Testis (tissue), 2 donors: ENCODE measurements at regions not wholly inside any gene's neighbourhood (a gene's known extent, or its start where the extent isn't known, plus 50 kb on each side); places are given as distances from the start of the nearest gene placed in this dataset.

Experiments used
- DNase-seq: peaks from one replicate; pipeline ENCODE4 v3.0.0-alpha.2; 2019
- H3K27ac ChIP-seq, 2 donors: fragments of 200-600 bp; sonication (generic); one replicate each; pipeline ENCODE4 v1.5.1; 2019
- H3K27me3 ChIP-seq: fragments of 200-600 bp; sonication (generic); one replicate; pipeline ENCODE4 v1.5.1; 2019
- H3K36me3 ChIP-seq: fragments of 200-600 bp; sonication (generic); one replicate; pipeline ENCODE4 v1.5.1; 2017; ENCODE audit warnings: low read depth; ENCODE audit errors: missing control alignments
- H3K4me1 ChIP-seq: fragments of 200-600 bp; sonication (generic); one replicate; pipeline ENCODE4 v1.5.1; 2019
- H3K4me3 ChIP-seq, 2 donors: fragments of 200-600 bp; sonication (generic); one replicate each; pipeline ENCODE4 v1.5.1; 2017 to 2019
- H3K9me3 ChIP-seq: fragments of 200-600 bp; sonication (generic); one replicate; pipeline ENCODE4 v1.5.1; 2017
- CTCF ChIP-seq, 3 experiments: fragments of 450-650 bp in 2 of 3; fragments of 200-600 bp in 1 of 3; sonication (generic) in 1 of 3; IDR thresholded peaks; one replicate each; pipeline ENCODE4 v1.5.1; 2016 to 2019; ENCODE audit warnings: antibody characterized with exemption in 3 of 3, mild to moderate bottlenecking in 2 of 3, moderate library complexity in 1 of 3
- POLR2A ChIP-seq: fragments of 450-650 bp; IDR thresholded peaks from one replicate; pipeline ENCODE4 v1.6.1; 2017; ENCODE audit warnings: antibody characterized with exemption, mild to moderate bottlenecking, moderate library complexity
- WGBS, 2 donors: methylation state at CpG; one replicate each; pipeline ENCODE4 v1.1.5; 2018; 5-methylcytosine and 5-hydroxymethylcytosine counted together
- intact Hi-C: fragments of 100-400 bp; cut with DNase I; formaldehyde crosslinking; loops from one replicate; pipeline ENCODE4 v1.15.1; 2023; ENCODE audit warnings: low total_unique reads

GRCh38 chr2:181170256-181170655, 189.9 kb downstream of the UBE2E3 start:
- no peaks in the 10 kb centered on the region for H3K4me1 ChIP-seq
- no peak for TF ChIP-seq POLR2A
- no peak for TF ChIP-seq CTCF (IDR thresholded peaks at IDR 0.05)
- 85 to 90% methylated on average over 2 of the region's 2 CpGs for WGBS, 2 donors
- no peaks in the 10 kb centered on the region for H3K36me3 ChIP-seq
- no peak overlapping the region for H3K4me3 ChIP-seq
- H3K27ac ChIP-seq, result no peak overlapping the region
- H3K9me3 ChIP-seq, result no peaks in the 10 kb centered on the region
- no peak for DNase-seq
- intact Hi-C loops, result no loop called here
- H3K27me3 ChIP-seq, result no peaks in the 10 kb centered on the region

GRCh38 chr2:181172676-181173075, 192.3 kb downstream of the UBE2E3 start:
- Histone ChIP-seq H3K9me3 (no peaks in the 10 kb centered on the region), H3K27me3 (no peaks in the 10 kb centered on the region), H3K27ac (no peak overlapping the region), H3K4me3 (no peak overlapping the region), H3K4me1 (no peaks in the 10 kb centered on the region), H3K36me3 (no peaks in the 10 kb centered on the region)
- 77 to 84% methylated on average over 3 of the region's 3 CpGs for WGBS, 2 donors
- intact Hi-C loops, result no loop called here
- no peak for DNase-seq
- TF ChIP-seq POLR2A (no peak), CTCF (IDR thresholded peaks at IDR 0.05) (no peak)

GRCh38 chr2:181174611-181175580, 194.5 kb downstream of the UBE2E3 start:
- Histone ChIP-seq H3K36me3 (no peaks in the 10 kb centered on the region), H3K27me3 (no peaks in the 10 kb centered on the region), H3K4me1 (no peaks in the 10 kb centered on the region), H3K4me3 (no peak overlapping the region), H3K27ac (no peak overlapping the region), H3K9me3 (no peaks in the 10 kb centered on the region)
- DNase-seq, result no peak
- no peak for TF ChIP-seq CTCF (IDR thresholded peaks at IDR 0.05)
- no peak for TF ChIP-seq POLR2A
- intact Hi-C loops, result no loop called here
- WGBS, 2 donors, result 38 to 55% methylated on average over 5 of the region's 5 CpGs

DNA sequence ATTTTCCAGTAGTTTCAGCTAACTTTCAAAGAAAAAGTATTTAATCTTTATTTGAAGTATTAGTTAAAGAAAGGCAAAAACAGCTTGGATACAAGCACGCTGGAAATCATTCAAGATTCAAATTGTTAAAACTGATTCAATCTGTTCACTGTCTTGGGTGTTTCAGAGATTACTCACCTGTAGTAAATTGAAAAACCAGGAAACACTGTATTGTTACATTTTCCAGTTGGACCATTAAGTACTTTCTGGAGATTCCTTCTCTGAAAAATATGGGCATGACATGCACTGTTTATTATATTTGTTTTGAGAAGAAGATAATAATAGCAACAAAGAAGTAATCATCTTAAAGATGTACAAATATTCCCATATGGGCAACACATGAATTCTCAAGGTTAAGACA, 196.1 kb downstream of the UBE2E3 start:
- Histone ChIP-seq H3K27me3 (no peaks in the 10 kb centered on the region), H3K9me3 (no peaks in the 10 kb centered on the region), H3K27ac (no peak overlapping the region), H3K4me3 (no peak overlapping the region), H3K4me1 (no peaks in the 10 kb centered on the region), H3K36me3 (no peaks in the 10 kb centered on the region)
- TF ChIP-seq CTCF (IDR thresholded peaks at IDR 0.05) (no peak), POLR2A (no peak)
- 80 to 86% methylated on average over 1 of the region's 1 CpG for WGBS, 2 donors
- intact Hi-C loops, result no loop called here
- no peak for DNase-seq

- Histone ChIP-seq H3K4me3 (no peak overlapping the region), H3K36me3 (no peaks in the 10 kb centered on the region), H3K27me3 (no peaks in the 10 kb centered on the region), H3K9me3 (no peaks in the 10 kb centered on the region), H3K27ac (no peak overlapping the region), H3K4me1 (no peaks in the 10 kb centered on the region)
- intact Hi-C loops, result no loop called here
- TF ChIP-seq POLR2A, result no peak
- no peak for TF ChIP-seq CTCF (IDR thresholded peaks at IDR 0.05)
- no peak for DNase-seq
Observed at GRCh38 chr2:181177376-181177775, 197.0 kb downstream of the UBE2E3 start.
